GM19452 (cell line): ENCODE measurements at regions not wholly inside any gene's neighbourhood (a gene's known extent, or its start where the extent isn't known, plus 50 kb on each side); places are given as distances from the start of the nearest gene placed in this dataset.

Experiments
- ATAC-seq: cut with Tn5 transposase; IDR thresholded peaks from one replicate; pipeline ENCODE4 v1.9.1; 2021; ENCODE audit not compliant: unreplicated experiment

DNA sequence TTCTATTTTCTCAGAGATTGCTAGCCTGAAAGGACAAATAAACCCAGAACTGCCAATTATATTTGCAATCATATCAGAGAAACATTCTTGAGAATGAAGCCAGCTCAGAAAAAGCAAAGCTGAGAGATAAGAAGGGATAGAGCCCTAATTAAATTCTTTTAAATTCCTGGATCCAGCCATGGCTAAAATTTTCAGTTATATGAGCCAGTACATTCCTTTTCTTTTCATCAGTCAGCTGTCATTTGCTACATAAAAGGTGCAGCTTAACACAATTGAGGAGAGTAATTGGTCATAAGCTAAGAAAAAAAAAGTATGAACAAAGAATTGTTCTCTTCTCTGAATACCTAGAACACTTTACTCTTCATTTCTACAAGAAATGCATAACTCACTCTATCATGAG lies 303.5 kb upstream of the FIGN start:
- no peak for ATAC-seq

GRCh38 chr2:164032995-164033394 lies 297.2 kb upstream of the FIGN start:
- ATAC-seq = peak; percentile 72

DNA sequence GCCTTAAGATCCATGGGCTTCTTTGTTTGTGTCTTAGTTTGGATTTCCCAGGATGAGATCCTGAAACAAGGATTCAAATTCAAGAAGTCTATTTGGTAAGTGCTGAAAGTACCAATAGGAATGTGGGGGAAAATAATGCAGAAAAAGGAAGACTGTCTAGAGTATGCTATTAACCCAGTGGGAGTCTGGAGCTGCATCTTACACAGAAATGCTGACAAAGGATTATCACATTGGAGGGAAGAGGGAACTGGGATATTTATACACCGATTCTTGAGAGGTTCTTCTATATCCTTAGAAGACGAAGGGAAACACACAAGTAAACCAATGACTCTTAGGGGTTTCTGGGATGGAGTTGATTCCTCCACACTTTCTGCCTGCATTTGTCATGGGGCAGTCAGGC lies 294.8 kb upstream of the FIGN start:
- no peak for ATAC-seq

DNA sequence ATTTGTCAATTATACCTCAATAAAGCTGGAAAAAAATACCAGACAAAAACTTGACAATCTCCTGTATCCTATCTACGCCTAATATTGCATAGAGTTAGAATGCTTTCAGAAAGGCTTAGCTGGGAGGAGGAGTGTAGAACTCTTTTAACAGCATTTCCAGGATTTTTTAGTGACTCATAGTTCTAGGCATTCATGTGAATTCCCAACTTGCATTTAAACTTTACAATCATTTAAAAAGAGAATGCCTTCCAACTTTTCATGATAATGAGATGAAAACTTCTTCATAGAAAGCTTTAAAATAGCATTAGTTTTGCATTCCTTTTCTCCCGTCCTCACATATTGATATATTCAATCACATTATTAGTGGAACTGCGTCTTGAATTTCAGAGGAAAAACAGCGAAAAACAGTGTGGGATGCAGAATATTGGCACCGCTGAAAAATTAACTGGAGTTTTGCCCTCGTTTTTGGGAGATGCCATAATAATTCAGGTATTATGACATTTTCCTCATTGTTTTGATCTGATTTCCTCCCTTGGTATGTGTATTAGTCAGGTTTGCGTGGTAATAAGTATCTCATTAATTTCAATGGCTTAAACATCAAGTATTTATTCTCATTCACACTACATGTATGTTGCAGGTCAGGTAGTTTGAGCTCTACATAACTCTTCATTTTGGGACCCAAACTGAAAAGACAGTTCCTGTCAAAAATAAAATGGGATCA lies 293.2 kb upstream of the FIGN start:
- ATAC-seq = no peak

- no peak for ATAC-seq
Measured at GRCh38 chr2:164024396-164024795, 288.6 kb upstream of the FIGN start.

DNA sequence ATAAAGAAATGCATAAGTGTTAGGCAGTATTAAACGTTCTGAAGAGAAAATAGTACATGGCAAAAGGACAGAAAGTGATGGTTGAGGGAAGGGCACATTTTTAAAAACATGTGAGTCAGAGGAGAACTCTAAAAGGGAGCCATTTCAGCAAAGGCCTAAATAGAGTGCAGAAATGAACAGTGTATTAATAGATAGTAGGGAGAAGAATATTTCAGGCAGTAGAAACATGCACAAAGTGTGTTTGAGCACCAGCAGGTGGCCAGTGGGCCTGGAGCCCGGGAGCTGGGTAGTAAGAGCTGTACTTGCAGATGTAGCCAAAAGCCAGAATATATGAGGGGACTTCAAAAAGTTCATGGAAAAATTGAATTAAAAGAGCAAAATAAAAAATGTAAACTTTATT lies 288.1 kb upstream of the FIGN start:
- ATAC-seq = no peak

DNA sequence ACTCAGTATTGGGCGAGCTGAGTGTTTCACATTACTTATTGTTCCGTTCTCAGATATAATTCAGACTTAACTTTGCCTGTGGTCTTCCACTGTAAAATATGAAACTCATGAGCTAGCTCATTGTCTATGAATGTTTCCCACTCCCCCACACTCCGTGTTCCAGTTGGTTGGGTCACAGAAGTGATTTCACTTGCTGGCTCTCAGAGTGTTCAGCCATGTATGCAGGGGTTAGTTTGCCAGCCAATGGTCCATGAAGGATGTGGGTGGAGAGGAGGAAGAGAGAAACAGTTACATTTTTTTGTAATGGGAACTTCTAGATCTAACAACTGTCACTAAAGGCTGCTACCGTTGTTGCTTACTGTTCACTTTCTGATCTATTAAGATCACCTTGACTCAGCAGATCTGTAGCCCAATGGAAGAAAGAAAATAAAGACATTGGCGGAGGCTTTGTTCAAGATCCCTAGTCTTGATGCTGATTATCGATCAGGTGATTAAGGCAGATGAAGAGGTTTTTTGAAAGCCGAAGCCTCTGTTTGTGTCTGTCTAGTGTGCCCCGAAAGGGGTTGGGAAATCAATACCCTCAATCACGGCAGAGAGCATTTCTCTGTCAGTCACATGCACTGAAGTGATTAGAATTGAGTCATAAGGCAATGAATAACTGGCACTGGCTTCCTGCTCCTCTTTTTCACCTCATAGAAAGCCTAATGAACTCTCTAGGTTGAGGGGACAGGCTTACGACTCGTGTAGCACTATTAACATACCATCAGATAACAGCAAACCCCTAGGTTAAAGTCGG lies 279.7 kb upstream of the FIGN start:
- ATAC-seq = peak; percentile 93

- ATAC-seq = no peak
Measured at GRCh38 chr2:164014791-164015190, 279.0 kb upstream of the FIGN start.

DNA sequence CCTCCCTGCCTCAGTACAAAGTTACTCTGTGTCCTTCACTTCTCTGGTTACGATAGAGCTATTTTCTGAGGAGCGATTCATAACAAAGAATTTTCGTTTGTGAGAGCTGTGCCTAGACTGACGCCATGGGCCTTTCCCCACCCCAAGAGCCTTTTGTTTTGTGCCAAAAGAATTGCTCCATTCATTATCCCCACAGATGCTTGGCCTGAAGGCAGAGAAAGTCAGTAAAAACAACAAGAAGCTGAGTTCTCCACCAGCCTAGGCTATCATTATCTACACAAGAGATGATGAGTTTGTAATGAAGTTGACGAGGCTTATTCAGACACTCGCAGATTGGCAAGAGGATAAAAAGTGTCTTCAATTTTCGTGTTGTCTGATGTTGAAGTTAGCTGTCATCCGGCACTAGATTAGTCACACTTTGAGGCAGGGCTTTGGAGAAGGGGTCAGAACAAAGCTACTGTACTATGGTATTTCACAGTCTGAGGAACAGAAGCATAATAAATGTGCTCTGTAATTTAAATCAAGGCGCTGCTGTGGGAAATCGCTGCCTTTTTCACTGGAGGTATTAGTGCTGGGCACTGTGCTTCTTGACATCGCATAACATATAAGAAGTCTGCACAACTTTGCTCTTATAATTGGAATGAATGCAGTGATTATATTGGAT lies 278.4 kb upstream of the FIGN start:
- no peak for ATAC-seq

DNA sequence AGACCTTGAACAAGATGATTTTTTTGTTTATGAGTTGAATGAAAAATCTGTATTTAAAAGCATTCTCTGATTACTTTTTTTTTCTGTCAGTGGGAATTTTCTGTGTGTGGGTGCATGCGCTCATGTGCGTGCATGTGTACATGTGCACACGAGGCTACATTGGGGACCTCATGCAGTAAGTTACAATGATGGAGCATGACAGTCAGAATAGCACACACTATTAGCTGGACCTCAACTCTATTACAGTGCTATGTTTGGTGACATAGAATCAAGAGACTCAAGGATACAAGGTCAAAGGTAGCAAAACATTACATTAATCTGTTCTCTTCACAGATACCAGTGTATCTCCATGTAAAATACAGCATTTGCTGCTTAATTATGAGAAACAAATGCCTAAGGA lies 276.8 kb upstream of the FIGN start:
- no peak for ATAC-seq

GRCh38 chr2:164009756-164010337 lies 274.0 kb upstream of the FIGN start:
- no peak for ATAC-seq

GRCh38 chr2:164008752-164009151 lies 272.9 kb upstream of the FIGN start:
- ATAC-seq = no peak

GRCh38 chr2:164006704-164007103 lies 270.9 kb upstream of the FIGN start:
- no peak for ATAC-seq

GRCh38 chr2:164000176-164000575 lies 264.4 kb upstream of the FIGN start:
- ATAC-seq = no peak

DNA sequence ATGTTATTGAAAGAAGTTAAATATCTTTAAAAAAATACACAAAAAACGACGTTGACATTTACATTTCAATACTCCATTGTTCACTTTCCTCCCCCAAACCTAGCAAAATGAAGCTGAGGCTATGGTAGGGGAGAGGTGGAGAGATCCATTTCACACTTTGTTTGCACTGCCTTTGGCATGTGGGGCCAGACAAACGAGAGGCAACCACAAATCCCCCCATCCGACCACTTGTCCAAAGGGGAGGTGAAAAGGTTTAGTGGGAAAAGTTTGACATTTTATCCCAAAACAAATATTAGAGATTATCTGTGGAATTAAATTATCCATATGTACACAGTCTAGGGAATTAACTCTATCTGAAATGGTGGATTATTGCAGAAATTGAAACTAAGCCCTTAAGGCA lies 261.7 kb upstream of the FIGN start:
- ATAC-seq = no peak

DNA sequence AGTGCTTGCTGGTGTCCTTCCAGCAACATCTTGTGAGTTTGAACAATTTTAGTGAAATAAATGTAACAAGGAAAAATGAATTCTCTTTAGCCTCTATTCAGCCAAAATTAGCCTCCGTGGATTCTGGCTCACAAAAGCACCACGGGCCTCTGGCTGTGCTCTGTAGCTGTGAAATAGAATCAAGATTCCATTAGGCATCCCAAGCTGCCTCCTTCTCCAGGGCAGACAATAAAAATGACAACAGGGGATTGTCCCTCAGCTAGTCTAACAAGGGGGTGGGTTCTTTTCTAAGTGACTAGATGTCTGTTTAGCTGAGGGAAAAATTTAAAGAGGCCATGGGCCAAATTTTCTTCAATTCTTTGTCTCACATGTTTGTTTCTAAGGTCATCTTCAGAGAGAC lies 254.7 kb upstream of the FIGN start:
- no peak for ATAC-seq

GRCh38 chr2:163990101-163990500 lies 254.3 kb upstream of the FIGN start:
- ATAC-seq = no peak

DNA sequence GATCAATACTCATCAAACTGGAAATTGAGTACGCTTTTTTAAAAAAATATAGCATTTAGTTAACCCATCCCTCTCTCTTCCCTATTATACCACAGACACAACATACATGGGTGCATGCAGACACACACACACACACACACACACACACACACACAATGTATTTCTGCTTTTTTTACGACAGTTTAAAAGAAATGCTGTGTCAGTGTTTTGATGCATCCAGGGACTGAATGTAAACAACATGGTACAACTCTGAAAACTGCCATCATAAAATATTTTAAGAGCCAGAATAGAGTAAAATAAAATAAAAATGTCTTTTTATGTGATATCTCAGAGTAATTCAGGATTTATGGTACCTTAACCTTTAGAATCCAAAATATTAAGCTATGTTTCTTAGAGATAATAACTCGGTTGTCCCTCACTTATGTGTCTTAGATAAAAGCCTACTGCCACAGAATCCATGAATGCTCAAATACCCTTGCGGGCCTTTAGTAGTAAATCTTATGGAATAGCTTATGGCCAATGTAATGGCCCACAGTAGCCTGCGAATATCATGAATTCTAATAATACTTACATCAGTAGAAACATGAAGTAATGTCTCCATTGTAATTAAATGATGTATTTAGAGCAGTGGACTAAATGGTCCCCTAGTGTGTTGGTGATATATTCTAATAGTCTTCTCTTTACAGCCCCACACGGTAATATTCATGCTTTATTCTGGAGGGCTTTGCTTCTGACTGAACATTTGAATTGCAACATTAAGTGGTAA lies 251.6 kb upstream of the FIGN start:
- no peak for ATAC-seq

DNA sequence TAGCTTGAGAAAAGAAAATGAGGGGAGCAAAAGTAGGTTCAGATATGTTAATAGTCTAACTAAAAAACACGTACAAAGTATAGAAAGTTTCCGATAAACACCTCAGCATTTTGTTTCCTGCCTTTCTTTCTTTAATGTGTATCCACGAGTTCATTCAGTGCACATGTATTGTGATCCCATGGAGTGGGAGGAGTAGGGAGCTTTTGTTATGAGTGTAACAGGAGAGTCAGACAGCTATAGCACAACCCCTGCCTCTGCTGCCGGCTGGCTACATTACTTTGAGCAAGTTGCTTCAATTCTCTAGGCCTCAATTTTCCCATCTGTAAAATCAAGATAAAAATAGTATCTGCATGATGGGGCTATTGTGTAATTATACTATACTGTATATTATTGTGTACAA lies 249.2 kb upstream of the FIGN start:
- ATAC-seq = no peak

- no peak for ATAC-seq
Measured at GRCh38 chr2:163983911-163984310, 248.1 kb upstream of the FIGN start.

- no peak for ATAC-seq
Measured at GRCh38 chr2:163982938-163983337, 247.1 kb upstream of the FIGN start.
